Neural cell (in vitro differentiated cells): ENCODE measurements at regions not wholly inside any gene's neighbourhood (a gene's known extent, or its start where the extent isn't known, plus 50 kb on each side); places are given as distances from the start of the nearest gene placed in this dataset.

Source experiments
- H2AFZ ChIP-seq: fragments of 200-600, 300-800 bp; sonication (generic), shearing (Covaris generic); 2 replicates; pipeline ENCODE4 v1.6.0; 2014; ENCODE audit warnings: low read depth, mild to moderate bottlenecking, antibody characterized with exemption, low read length, moderate library complexity
- H3F3A ChIP-seq: fragments of 200-600 bp; shearing (Covaris generic); 2 replicates; pipeline ENCODE4 v1.6.1; 2016; ENCODE audit warnings: mild to moderate bottlenecking, moderate library complexity, mixed read lengths, antibody characterized with exemption, low read length; ENCODE audit not compliant: insufficient read depth, poor library complexity, severe bottlenecking
- H3K27ac ChIP-seq: fragments of 200-600, 300-800 bp; sonication (generic), shearing (Covaris generic); 2 replicates; pipeline ENCODE4 v1.5.1; 2014; ENCODE audit warnings: mild to moderate bottlenecking, low read length, moderate library complexity
- H3K27me3 ChIP-seq: fragments of 300-800, 200-600 bp; sonication (generic), shearing (Covaris generic); 2 replicates; pipeline ENCODE4 v1.6.0; 2014; ENCODE audit warnings: mild to moderate bottlenecking, low read depth, low read length, moderate library complexity; ENCODE audit not compliant: insufficient read depth
- H3K36me3 ChIP-seq: fragments of 300-800, 200-600 bp; sonication (generic), shearing (Covaris generic); 2 replicates; pipeline ENCODE4 v1.5.1; 2014; ENCODE audit warnings: mild to moderate bottlenecking, antibody characterized with exemption, low read length, moderate library complexity; ENCODE audit not compliant: insufficient read depth
- H3K4me2 ChIP-seq: fragments of 300-800, 200-600 bp; sonication (generic), shearing (Covaris generic); 2 replicates; pipeline ENCODE4 v1.6.0; 2014; ENCODE audit warnings: mild to moderate bottlenecking, low read length
- H3K4me3 ChIP-seq: fragments of 300-800, 200-600 bp; sonication (generic), shearing (Covaris generic); 2 replicates; pipeline ENCODE4 v1.5.1; 2014; ENCODE audit warnings: mild to moderate bottlenecking, low read length, moderate library complexity
- H3K79me2 ChIP-seq: fragments of 200-600 bp; shearing (Covaris generic); replicated peaks from 2 replicates; pipeline ENCODE4 v1.6.0; 2014; ENCODE audit warnings: mild to moderate bottlenecking, low read length, moderate library complexity; ENCODE audit not compliant: insufficient read depth
- H3K9ac ChIP-seq: fragments of 300-800, 200-600 bp; sonication (generic), shearing (Covaris generic); 2 replicates; pipeline ENCODE4 v1.6.1; 2016; ENCODE audit warnings: mild to moderate bottlenecking, low read length, mixed read lengths
- H3K9me2 ChIP-seq: fragments of 200-600 bp; shearing (Covaris generic); 2 replicates; pipeline ENCODE4 v1.6.1; 2016; ENCODE audit warnings: mild to moderate bottlenecking, low read length, mixed read lengths; ENCODE audit not compliant: insufficient read depth
- H3K9me3 ChIP-seq: fragments of 200-600, 300-800 bp; sonication (generic), shearing (Covaris generic); 2 replicates; pipeline ENCODE4 v1.6.1; 2016; ENCODE audit warnings: mild to moderate bottlenecking, mixed run types, low read length, moderate library complexity, mixed read lengths
- H4K20me1 ChIP-seq: fragments of 200-600 bp; shearing (Covaris generic); 2 replicates; pipeline ENCODE4 v1.6.1; 2016; ENCODE audit warnings: mild to moderate bottlenecking, mixed run types; ENCODE audit not compliant: insufficient read depth
- CTCF ChIP-seq: fragments of 450-650 bp; IDR thresholded peaks from 2 replicates; pipeline ENCODE4 v1.5.1; 2014; ENCODE audit warnings: antibody characterized with exemption, mild to moderate bottlenecking, moderate library complexity; ENCODE audit not compliant: poor library complexity, severe bottlenecking
- EP300 ChIP-seq: fragments of 450-650 bp; conservative IDR thresholded peaks from 2 replicates; pipeline ENCODE4 v1.6.1; 2014; ENCODE audit warnings: antibody characterized with exemption, mild to moderate bottlenecking, moderate library complexity; ENCODE audit not compliant: poor library complexity, severe bottlenecking
- EZH2 ChIP-seq: fragments of 200-600, 300-800 bp; shearing (Covaris generic), sonication (generic); IDR thresholded peaks from 2 replicates; pipeline ENCODE4 v1.6.1; 2014; ENCODE audit warnings: antibody characterized with exemption, low read length, borderline replicate concordance, mild to moderate bottlenecking; ENCODE audit not compliant: insufficient read depth, poor library complexity, severe bottlenecking
- MXI1 ChIP-seq: fragments of 450-650 bp; conservative IDR thresholded peaks from 2 replicates; pipeline ENCODE4 v1.6.1; 2014; ENCODE audit warnings: antibody characterized with exemption, mild to moderate bottlenecking; ENCODE audit not compliant: poor library complexity, severe bottlenecking
- POLR2AphosphoS5 ChIP-seq: IDR thresholded peaks from 2 replicates; pipeline ENCODE4 v1.6.1; 2012
- RAD21 ChIP-seq: fragments of 450-650 bp; conservative IDR thresholded peaks from 2 replicates; pipeline ENCODE4 v1.6.1; 2014; ENCODE audit warnings: antibody characterized with exemption, mild to moderate bottlenecking, moderate library complexity
- REST ChIP-seq: IDR thresholded peaks from 2 replicates; pipeline ENCODE4 v1.6.1; 2012; ENCODE audit warnings: borderline replicate concordance
- SMC3 ChIP-seq: fragments of 450-650 bp; conservative IDR thresholded peaks from 2 replicates; pipeline ENCODE4 v1.6.1; 2014; ENCODE audit warnings: antibody characterized with exemption, mild to moderate bottlenecking, moderate library complexity; ENCODE audit not compliant: poor library complexity
- TAF1 ChIP-seq: IDR thresholded peaks from 2 replicates; pipeline ENCODE4 v1.6.1; 2012; ENCODE audit warnings: low read depth

- Histone ChIP-seq H3K9me3 (no peaks in the 10 kb centered on the region), H3K36me3 (no peaks in the 10 kb centered on the region), H3K79me2 (no peaks in the 10 kb centered on the region), H3K9ac (no peak overlapping the region), H3K9me2 (no peaks in the 10 kb centered on the region), H2AFZ (no peak overlapping the region), H3K4me2 (no peak overlapping the region), H3F3A (no peaks in the 10 kb centered on the region), H4K20me1 (no peaks in the 10 kb centered on the region), H3K4me3 (no peak overlapping the region), H3K27ac (no peak overlapping the region), H3K27me3 (no peaks in the 10 kb centered on the region)
- TF ChIP-seq EP300 (no peak), EZH2 (no peak), MXI1 (no peak), SMC3 (no peak), POLR2AphosphoS5 (no peak), RAD21 (no peak), TAF1 (no peak), CTCF (no peak), REST (no peak)
These were observed 99.7 kb downstream of the KCNRG start for GRCh38 chr13:50114961-50115360.

GRCh38 chr13:50115695-50116094, 100.5 kb downstream of the KCNRG start:
- Histone ChIP-seq H3K9me2 (no peaks in the 10 kb centered on the region), H3K27ac (no peak overlapping the region), H2AFZ (no peak overlapping the region), H4K20me1 (no peaks in the 10 kb centered on the region), H3K79me2 (no peaks in the 10 kb centered on the region), H3K36me3 (no peaks in the 10 kb centered on the region), H3K9me3 (no peaks in the 10 kb centered on the region), H3K4me2 (no peak overlapping the region), H3K9ac (no peak overlapping the region), H3K27me3 (no peaks in the 10 kb centered on the region), H3F3A (no peaks in the 10 kb centered on the region), H3K4me3 (no peak overlapping the region)
- TF ChIP-seq SMC3: no peak
- no peak for TF ChIP-seq EZH2
- TF ChIP-seq MXI1: no peak
- no peak for TF ChIP-seq CTCF
- no peak for TF ChIP-seq TAF1
- no peak for TF ChIP-seq EP300
- no peak for TF ChIP-seq RAD21
- no peak for TF ChIP-seq POLR2AphosphoS5
- TF ChIP-seq REST: no peak
